ENCODE measurements at regions not wholly inside any gene's neighbourhood (a gene's known extent, or its start where the extent isn't known, plus 50 kb on each side); places are given as distances from the start of the nearest gene placed in this dataset.

DNA sequence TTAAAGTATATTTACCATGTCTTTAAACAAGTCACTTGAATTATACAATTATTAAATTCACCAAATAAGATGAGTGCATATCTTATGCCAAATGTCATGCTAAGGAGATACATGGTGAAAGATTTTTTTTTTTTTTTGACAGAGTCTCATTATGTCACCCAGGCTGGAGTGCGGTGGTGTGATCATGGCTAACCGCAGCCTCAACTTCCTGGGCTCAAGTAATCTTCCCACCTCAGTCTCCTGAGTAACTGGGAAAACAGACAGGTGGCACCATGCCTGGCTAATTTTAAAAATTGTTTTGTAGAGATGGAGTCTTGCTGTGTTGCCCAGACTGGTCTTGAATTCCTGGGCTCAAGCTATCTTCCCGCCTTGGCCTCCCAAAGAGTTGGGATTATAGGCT is 149.0 kb upstream of the GOT2 start:
- no peak for TF ChIP-seq CTCF (IDR thresholded peaks at IDR 0.05)
- TF ChIP-seq POLR2A (IDR thresholded peaks at IDR 0.05): no peak
- TF ChIP-seq POLR2AphosphoS5 (IDR thresholded peaks at IDR 0.05): no peak
- no peak for TF ChIP-seq EP300 (IDR thresholded peaks at IDR 0.05)
